Ishikawa (cell line): ENCODE measurements at regions not wholly inside any gene's neighbourhood (a gene's known extent, or its start where the extent isn't known, plus 50 kb on each side); places are given as distances from the start of the nearest gene placed in this dataset.

ENCODE experiments used
- CEBPB ChIP-seq: IDR thresholded peaks from 2 replicates; pipeline ENCODE4 v1.6.1; 2012
- CREB1 ChIP-seq: IDR thresholded peaks from 2 replicates; pipeline ENCODE4 v1.6.1; 2012; ENCODE audit warnings: low read depth
- EGR1 ChIP-seq: IDR thresholded peaks from 2 replicates; pipeline ENCODE4 v1.6.1; 2012
- EP300 ChIP-seq: IDR thresholded peaks from 2 replicates; pipeline ENCODE4 v1.6.1; 2012; ENCODE audit warnings: borderline replicate concordance
- FOXM1 ChIP-seq: IDR thresholded peaks from 2 replicates; pipeline ENCODE4 v1.6.1; 2012; ENCODE audit warnings: low read depth, borderline replicate concordance
- MAX ChIP-seq: IDR thresholded peaks from 2 replicates; pipeline ENCODE4 v1.6.1; 2012
- NFIC ChIP-seq: IDR thresholded peaks from 2 replicates; pipeline ENCODE4 v1.6.1; 2012
- RAD21 ChIP-seq: IDR thresholded peaks from 2 replicates; pipeline ENCODE4 v1.6.1; 2012; ENCODE audit warnings: low read depth
- REST ChIP-seq: IDR thresholded peaks from 2 replicates; pipeline ENCODE4 v1.6.1; 2012; ENCODE audit warnings: low read depth, mild to moderate bottlenecking
- TAF1 ChIP-seq: IDR thresholded peaks from 2 replicates; pipeline ENCODE4 v1.6.1; 2012; ENCODE audit warnings: low read depth, mild to moderate bottlenecking
- TCF12 ChIP-seq: IDR thresholded peaks from 2 replicates; pipeline ENCODE4 v1.6.1; 2012; ENCODE audit warnings: low read depth
- TEAD4 ChIP-seq: IDR thresholded peaks from 2 replicates; pipeline ENCODE4 v1.6.1; 2012
- USF1 ChIP-seq: IDR thresholded peaks from 2 replicates; pipeline ENCODE4 v1.6.1; 2012
- YY1 ChIP-seq: IDR thresholded peaks from 2 replicates; pipeline ENCODE4 v1.6.1; 2012; ENCODE audit warnings: low read depth
- ZBTB7A ChIP-seq: IDR thresholded peaks from 2 replicates; pipeline ENCODE4 v1.6.1; 2012; ENCODE audit warnings: low read depth

GRCh38 chr4:23001478-23001877 lies 308.7 kb downstream of the GBA3 start:
- TF ChIP-seq CREB1 = no peak
- TF ChIP-seq FOXM1 = no peak
- no peak for TF ChIP-seq TAF1
- no peak for TF ChIP-seq REST
- no peak for TF ChIP-seq ZBTB7A
- no peak for TF ChIP-seq CEBPB
- TF ChIP-seq NFIC = no peak
- TF ChIP-seq MAX = no peak
- no peak for TF ChIP-seq YY1
- no peak for TF ChIP-seq EGR1
- no peak for TF ChIP-seq TCF12
- no peak for TF ChIP-seq TEAD4
- TF ChIP-seq RAD21 = no peak
- TF ChIP-seq USF1 = no peak
- TF ChIP-seq EP300 = no peak

- TF ChIP-seq NFIC = no peak
- peak; percentile 45; the same call in 1 of the 2 replicates for TF ChIP-seq RAD21
Measured at GRCh38 chr4:22999419-22999818, 306.7 kb downstream of the GBA3 start.

GRCh38 chr4:22997358-22998224 lies 304.9 kb downstream of the GBA3 start:
- no peak for TF ChIP-seq USF1
- no peak for TF ChIP-seq YY1
- no peak for TF ChIP-seq TCF12
- no peak for TF ChIP-seq MAX
- no peak for TF ChIP-seq FOXM1
- TF ChIP-seq RAD21 = no peak
- TF ChIP-seq ZBTB7A = no peak
- TF ChIP-seq TAF1 = no peak
- TF ChIP-seq NFIC = no peak
- no peak for TF ChIP-seq EGR1
- no peak for TF ChIP-seq EP300
- TF ChIP-seq REST = no peak
- TF ChIP-seq CEBPB = no peak
- no peak for TF ChIP-seq CREB1
- no peak for TF ChIP-seq TEAD4

- TF ChIP-seq NFIC = no peak
- TF ChIP-seq RAD21 = no peak
- TF ChIP-seq USF1 = no peak
- no peak for TF ChIP-seq FOXM1
- TF ChIP-seq TCF12 = no peak
- TF ChIP-seq ZBTB7A = no peak
- TF ChIP-seq CREB1 = no peak
- no peak for TF ChIP-seq EGR1
- no peak for TF ChIP-seq YY1
- TF ChIP-seq TAF1 = no peak
- no peak for TF ChIP-seq MAX
- no peak for TF ChIP-seq REST
- no peak for TF ChIP-seq EP300
- no peak for TF ChIP-seq CEBPB
- TF ChIP-seq TEAD4 = no peak
Measured at GRCh38 chr4:22991576-22991975, 298.8 kb downstream of the GBA3 start.
